WERI-Rb-1 (cell line): ENCODE measurements at regions not wholly inside any gene's neighbourhood (a gene's known extent, or its start where the extent isn't known, plus 50 kb on each side); places are given as distances from the start of the nearest gene placed in this dataset.

Experiments
- DNase-seq: peaks from one replicate; pipeline ENCODE4 v3.0.0-alpha.2; 2020
- H3K27ac ChIP-seq: fragments of 250-450 bp; sonication (Bioruptor Pico); 2 replicates; pipeline ENCODE4 v1.5.1; 2020; ENCODE audit warnings: mild to moderate bottlenecking, moderate library complexity
- H3K27me3 ChIP-seq: fragments of 250-450 bp; sonication (Bioruptor Pico); 2 replicates; pipeline ENCODE4 v1.5.1; 2021; ENCODE audit warnings: mild to moderate bottlenecking, low read depth, moderate library complexity; ENCODE audit not compliant: insufficient read depth, severe bottlenecking
- H3K36me3 ChIP-seq: fragments of 250-450 bp; sonication (Bioruptor Pico); 2 replicates; pipeline ENCODE4 v1.5.1; 2020; ENCODE audit warnings: mild to moderate bottlenecking, moderate library complexity
- H3K4me3 ChIP-seq: 2 replicates; pipeline ENCODE4 v1.5.1; 2011; ENCODE audit warnings: low read depth, mild to moderate bottlenecking, control low read depth, low read length
- H3K9me3 ChIP-seq: fragments of 250-450 bp; sonication (Bioruptor Pico); 2 replicates; pipeline ENCODE4 v1.5.1; 2021; ENCODE audit warnings: mild to moderate bottlenecking, moderate library complexity; ENCODE audit not compliant: severe bottlenecking
- CTCF ChIP-seq: IDR thresholded peaks from 2 replicates; pipeline ENCODE4 v1.5.1; 2011; ENCODE audit warnings: low read depth, mild to moderate bottlenecking, control low read depth, inconsistent platforms, low read length

GRCh38 chr3:148604270-148605085 lies 93.2 kb upstream of the AGTR1 start:
- Histone ChIP-seq H3K9me3 (no peaks in the 10 kb centered on the region), H3K4me3 (no peak overlapping the region), H3K36me3 (no peaks in the 10 kb centered on the region), H3K27ac (no peak overlapping the region), H3K27me3 (no peaks in the 10 kb centered on the region)
- TF ChIP-seq CTCF: no peak
- no peak for DNase-seq

GRCh38 chr3:148605521-148605920 lies 92.2 kb upstream of the AGTR1 start:
- Histone ChIP-seq H3K27me3 (no peaks in the 10 kb centered on the region), H3K36me3 (no peaks in the 10 kb centered on the region), H3K27ac (no peak overlapping the region), H3K4me3 (no peak overlapping the region), H3K9me3 (no peaks in the 10 kb centered on the region)
- TF ChIP-seq CTCF: no peak
- DNase-seq: no peak

GRCh38 chr3:148606979-148607378 lies 90.7 kb upstream of the AGTR1 start:
- Histone ChIP-seq H3K36me3 (no peaks in the 10 kb centered on the region), H3K9me3 (no peaks in the 10 kb centered on the region), H3K4me3 (no peak overlapping the region), H3K27me3 (no peaks in the 10 kb centered on the region), H3K27ac (no peak overlapping the region)
- no peak for TF ChIP-seq CTCF
- DNase-seq: no peak

GRCh38 chr3:148607491-148607890 lies 90.2 kb upstream of the AGTR1 start:
- TF ChIP-seq CTCF: no peak
- Histone ChIP-seq H3K4me3 (no peak overlapping the region), H3K9me3 (no peaks in the 10 kb centered on the region), H3K27me3 (no peaks in the 10 kb centered on the region), H3K27ac (no peak overlapping the region), H3K36me3 (no peaks in the 10 kb centered on the region)
- no peak for DNase-seq

- no peaks in the 10 kb centered on the region for H3K36me3 ChIP-seq
- H3K4me3 ChIP-seq: no peak overlapping the region
- H3K9me3 ChIP-seq: no peaks in the 10 kb centered on the region
- no peak for DNase-seq
- no peak for TF ChIP-seq CTCF
- H3K27ac ChIP-seq: no peak overlapping the region
- H3K27me3 ChIP-seq: no peaks in the 10 kb centered on the region
Measured at GRCh38 chr3:148612278-148612677, 85.4 kb upstream of the AGTR1 start.

GRCh38 chr3:148615382-148615781 lies 82.3 kb upstream of the AGTR1 start:
- no peak for TF ChIP-seq CTCF
- Histone ChIP-seq H3K27me3 (no peaks in the 10 kb centered on the region), H3K27ac (no peak overlapping the region), H3K9me3 (no peaks in the 10 kb centered on the region), H3K36me3 (no peaks in the 10 kb centered on the region), H3K4me3 (no peak overlapping the region)
- no peak for DNase-seq
